ENCODE measurements at regions not wholly inside any gene's neighbourhood (a gene's known extent, or its start where the extent isn't known, plus 50 kb on each side); places are given as distances from the start of the nearest gene placed in this dataset.

GRCh38 chr18:57276829-57277228, 75.5 kb upstream of the ST8SIA3 start:
- no peak for DNase-seq (ENCODE audit: extremely low spot score)
- ChIA-PET POLR2A (no interaction called here), CTCF (no interaction called here)
- no peak for TF ChIP-seq HDGF (IDR thresholded peaks at IDR 0.05; ENCODE audit: borderline replicate concordance)

GRCh38 chr18:57278933-57279332, 73.4 kb upstream of the ST8SIA3 start:
- no peak for DNase-seq (ENCODE audit: extremely low spot score)
- TF ChIP-seq NFRKB (IDR thresholded peaks at IDR 0.05) (no peak), ELF4 (IDR thresholded peaks at IDR 0.05) (no peak), TARDBP (IDR thresholded peaks at IDR 0.05) (no peak), SP1 (IDR thresholded peaks at IDR 0.05) (no peak), FOXK2 (IDR thresholded peaks at IDR 0.05) (no peak), FOXM1 (IDR thresholded peaks at IDR 0.05; ENCODE audit: borderline replicate concordance) (no peak), ARNT (IDR thresholded peaks at IDR 0.05) (no peak), LEF1 (IDR thresholded peaks at IDR 0.05; ENCODE audit: borderline replicate concordance) (no peak), L3MBTL2 (conservative IDR thresholded peaks at IDR 0.05) (no peak), ZNF384 (IDR thresholded peaks at IDR 0.05) (no peak), CTBP1 (IDR thresholded peaks at IDR 0.05; ENCODE audit: borderline replicate concordance) (no peak), HDGF (IDR thresholded peaks at IDR 0.05; ENCODE audit: borderline replicate concordance) (no peak), BHLHE40 (IDR thresholded peaks at IDR 0.05; ENCODE audit: borderline replicate concordance) (no peak), FOXA1 (IDR thresholded peaks at IDR 0.05) (no peak), SUZ12 (IDR thresholded peaks at IDR 0.05) (no peak), PKNOX1 (IDR thresholded peaks at IDR 0.05) (no peak)
- POLR2A ChIA-PET: no interaction called here
- CTCF ChIA-PET: no interaction called here

- no peak for DNase-seq (ENCODE audit: extremely low spot score)
- POLR2A ChIA-PET: no interaction called here
- TF ChIP-seq ARNT (IDR thresholded peaks at IDR 0.05): no peak
- no peak for TF ChIP-seq ELF4 (IDR thresholded peaks at IDR 0.05)
- TF ChIP-seq FOXK2 (IDR thresholded peaks at IDR 0.05): no peak
- TF ChIP-seq FOXA1 (IDR thresholded peaks at IDR 0.05): no peak
- no peak for TF ChIP-seq TARDBP (IDR thresholded peaks at IDR 0.05)
- no peak for TF ChIP-seq SP1 (IDR thresholded peaks at IDR 0.05)
- no peak for TF ChIP-seq BHLHE40 (IDR thresholded peaks at IDR 0.05; ENCODE audit: borderline replicate concordance)
- no peak for TF ChIP-seq LEF1 (IDR thresholded peaks at IDR 0.05; ENCODE audit: borderline replicate concordance)
- no peak for TF ChIP-seq NFRKB (IDR thresholded peaks at IDR 0.05)
- no peak for TF ChIP-seq FOXM1 (IDR thresholded peaks at IDR 0.05; ENCODE audit: borderline replicate concordance)
- no peak for TF ChIP-seq L3MBTL2 (conservative IDR thresholded peaks at IDR 0.05)
- no peak for TF ChIP-seq PKNOX1 (IDR thresholded peaks at IDR 0.05)
- TF ChIP-seq HDGF (IDR thresholded peaks at IDR 0.05; ENCODE audit: borderline replicate concordance): no peak
- no peak for TF ChIP-seq ZNF384 (IDR thresholded peaks at IDR 0.05)
- CTCF ChIA-PET: no interaction called here
These were observed 70.8 kb upstream of the ST8SIA3 start for GRCh38 chr18:57281519-57281918.

- CTCF ChIA-PET: no interaction called here
- no peak for DNase-seq (ENCODE audit: extremely low spot score)
- POLR2A ChIA-PET: interaction anchor here (0.7 kb wide), 1 partner anchor 438 kb away, joined by 3 read pairs; no protein-coding TSS in a partner anchor
- TF ChIP-seq ZNF384 (IDR thresholded peaks at IDR 0.05) (no peak), TARDBP (IDR thresholded peaks at IDR 0.05) (no peak), PKNOX1 (IDR thresholded peaks at IDR 0.05) (no peak), FOXA1 (IDR thresholded peaks at IDR 0.05) (no peak), SP1 (IDR thresholded peaks at IDR 0.05) (no peak), CTBP1 (IDR thresholded peaks at IDR 0.05; ENCODE audit: borderline replicate concordance) (no peak), HDGF (IDR thresholded peaks at IDR 0.05; ENCODE audit: borderline replicate concordance) (no peak), SUZ12 (IDR thresholded peaks at IDR 0.05) (no peak), FOXK2 (IDR thresholded peaks at IDR 0.05) (no peak), L3MBTL2 (conservative IDR thresholded peaks at IDR 0.05) (no peak), BHLHE40 (IDR thresholded peaks at IDR 0.05; ENCODE audit: borderline replicate concordance) (no peak), ELF4 (IDR thresholded peaks at IDR 0.05) (no peak), LEF1 (IDR thresholded peaks at IDR 0.05; ENCODE audit: borderline replicate concordance) (no peak), NFRKB (IDR thresholded peaks at IDR 0.05) (no peak), FOXM1 (IDR thresholded peaks at IDR 0.05; ENCODE audit: borderline replicate concordance) (no peak)
These were observed 65.4 kb upstream of the ST8SIA3 start for GRCh38 chr18:57286949-57287348.

- TF ChIP-seq LEF1 (IDR thresholded peaks at IDR 0.05; ENCODE audit: borderline replicate concordance): no peak
- no peak for TF ChIP-seq NFRKB (IDR thresholded peaks at IDR 0.05)
- TF ChIP-seq CTBP1 (IDR thresholded peaks at IDR 0.05; ENCODE audit: borderline replicate concordance): no peak
- TF ChIP-seq ARNT (IDR thresholded peaks at IDR 0.05): no peak
- no peak for TF ChIP-seq BHLHE40 (IDR thresholded peaks at IDR 0.05; ENCODE audit: borderline replicate concordance)
- TF ChIP-seq SP1 (IDR thresholded peaks at IDR 0.05): no peak
- TF ChIP-seq HDGF (IDR thresholded peaks at IDR 0.05; ENCODE audit: borderline replicate concordance): no peak
- TF ChIP-seq SUZ12 (IDR thresholded peaks at IDR 0.05): no peak
- no peak for TF ChIP-seq FOXA1 (IDR thresholded peaks at IDR 0.05)
- TF ChIP-seq FOXM1 (IDR thresholded peaks at IDR 0.05; ENCODE audit: borderline replicate concordance): no peak
- no peak for TF ChIP-seq FOXK2 (IDR thresholded peaks at IDR 0.05)
- no peak for TF ChIP-seq ELF4 (IDR thresholded peaks at IDR 0.05)
- TF ChIP-seq TARDBP (IDR thresholded peaks at IDR 0.05): no peak
- TF ChIP-seq PKNOX1 (IDR thresholded peaks at IDR 0.05): no peak
- TF ChIP-seq ZNF384 (IDR thresholded peaks at IDR 0.05): no peak
- no peak for TF ChIP-seq L3MBTL2 (conservative IDR thresholded peaks at IDR 0.05)
- POLR2A ChIA-PET: no interaction called here
- CTCF ChIA-PET: no interaction called here
- no peak for DNase-seq (ENCODE audit: extremely low spot score)
These were observed 64.6 kb upstream of the ST8SIA3 start for GRCh38 chr18:57287766-57288165.

Data from HEK293T (cell line).